Loucy (cell line): ENCODE measurements at regions not wholly inside any gene's neighbourhood (a gene's known extent, or its start where the extent isn't known, plus 50 kb on each side); places are given as distances from the start of the nearest gene placed in this dataset.

Experiments used
- H2AFZ ChIP-seq: fragments of 200-600 bp; sonication (generic); 2 replicates; pipeline ENCODE4 v1.6.0; 2016; ENCODE audit warnings: antibody characterized with exemption, mild to moderate bottlenecking, low read length, moderate library complexity
- H3F3A ChIP-seq: fragments of 200-600 bp; 2 replicates; pipeline ENCODE4 v1.6.0; 2016; ENCODE audit warnings: antibody characterized with exemption, low read depth, mild to moderate bottlenecking
- H3K27me3 ChIP-seq: fragments of 200-600 bp; sonication (generic); 2 replicates; pipeline ENCODE4 v1.6.1; 2014; ENCODE audit warnings: low read length, mild to moderate bottlenecking; ENCODE audit not compliant: insufficient read depth, poor library complexity, severe bottlenecking
- H3K36me3 ChIP-seq: fragments of 200-600 bp; sonication (generic); 2 replicates; pipeline ENCODE4 v1.6.1; 2016; ENCODE audit warnings: low read length; ENCODE audit not compliant: insufficient read depth
- H3K4me1 ChIP-seq: fragments of 200-600 bp; sonication (generic); 2 replicates; pipeline ENCODE4 v1.5.1; 2014; ENCODE audit warnings: low read length, mild to moderate bottlenecking; ENCODE audit not compliant: insufficient read depth, poor library complexity, severe bottlenecking
- H3K4me2 ChIP-seq: fragments of 200-600 bp; sonication (generic); 2 replicates; pipeline ENCODE4 v1.6.0; 2014; ENCODE audit warnings: antibody characterized with exemption, low read length, low read depth, mild to moderate bottlenecking; ENCODE audit not compliant: poor library complexity, severe bottlenecking
- H3K4me3 ChIP-seq: fragments of 200-600 bp; sonication (generic); 2 replicates; pipeline ENCODE4 v1.5.1; 2014; ENCODE audit warnings: low read length, mild to moderate bottlenecking, mixed read lengths; ENCODE audit not compliant: poor library complexity, severe bottlenecking
- H3K79me2 ChIP-seq: fragments of 200-600 bp; sonication (generic); 2 replicates; pipeline ENCODE4 v1.6.1; 2014; ENCODE audit warnings: low read length; ENCODE audit not compliant: insufficient read depth
- H3K9ac ChIP-seq: fragments of 200-600 bp; sonication (generic); 2 replicates; pipeline ENCODE4 v1.6.0; 2014; ENCODE audit warnings: mild to moderate bottlenecking, low read depth, low read length, moderate library complexity; ENCODE audit not compliant: poor library complexity, severe bottlenecking
- H3K9me2 ChIP-seq: fragments of 200-600 bp; sonication (generic); replicated peaks from 2 replicates; pipeline ENCODE4 v1.6.1; 2016; ENCODE audit warnings: low read depth, low read length, mixed read lengths
- H3K9me3 ChIP-seq: fragments of 200-600 bp; sonication (generic); 2 replicates; pipeline ENCODE4 v1.6.1; 2014; ENCODE audit warnings: mild to moderate bottlenecking, antibody characterized with exemption, low read length, low read depth; ENCODE audit not compliant: insufficient read depth
- H4K20me1 ChIP-seq: fragments of 200-600 bp; sonication (generic); 2 replicates; pipeline ENCODE4 v1.6.0; 2014; ENCODE audit warnings: antibody characterized with exemption, low read length, mild to moderate bottlenecking; ENCODE audit not compliant: insufficient read depth, poor library complexity, severe bottlenecking
- EZH2phosphoT487 ChIP-seq: fragments of 200-600 bp; IDR thresholded peaks from 2 replicates; pipeline ENCODE4 v1.6.1; 2018; ENCODE audit warnings: antibody characterized with exemption, mild to moderate bottlenecking, moderate library complexity, borderline replicate concordance
- TF ChIP-seq, protein P1 (sequence below): fragments of 200-600 bp; sonication (generic); conservative IDR thresholded peaks from 2 replicates; pipeline ENCODE4 v1.5.1; 2014; ENCODE audit warnings: mild to moderate bottlenecking, antibody characterized with exemption, low read length

DNA sequence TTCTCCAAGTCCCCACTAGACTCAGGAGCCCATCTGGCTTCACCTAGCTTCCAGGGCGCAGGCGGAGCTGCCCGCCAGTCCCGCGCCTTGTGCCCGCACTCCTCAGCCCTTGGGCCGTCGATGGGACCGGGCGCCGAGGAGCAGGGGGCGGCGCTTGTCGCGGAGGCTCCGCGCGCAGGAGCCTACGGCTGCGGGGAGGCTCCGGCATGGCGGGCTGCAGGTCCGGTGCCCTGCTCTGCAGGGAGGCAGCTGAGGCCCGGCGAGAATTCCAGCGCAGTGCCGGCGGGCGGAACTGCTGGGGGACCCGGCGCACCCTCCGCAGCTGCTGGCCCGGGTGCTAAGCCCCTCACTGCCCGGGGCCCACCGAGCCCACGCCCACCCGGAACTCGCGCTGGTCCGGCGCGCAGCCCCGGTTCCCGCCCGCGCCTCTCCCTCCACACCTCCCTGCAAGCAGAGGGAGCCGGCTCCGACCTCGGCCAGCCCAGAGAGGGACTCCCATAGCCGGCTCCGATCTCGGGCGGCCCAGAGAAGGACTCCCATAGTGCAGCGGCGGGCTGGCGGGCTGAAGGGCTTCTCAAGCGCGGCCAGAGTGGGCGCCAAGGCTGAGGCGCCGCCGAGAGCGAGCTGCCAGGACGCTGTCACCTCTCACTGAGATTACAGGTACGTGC is 78.1 kb upstream of the PJA2 start:
- no peaks in the 10 kb centered on the region for H3K9me2 ChIP-seq
- no peaks in the 10 kb centered on the region for H3K27me3 ChIP-seq
- no peaks in the 10 kb centered on the region for H3K4me1 ChIP-seq
- no peaks in the 10 kb centered on the region for H3F3A ChIP-seq
- H2AFZ ChIP-seq = no peak overlapping the region
- no peaks in the 10 kb centered on the region for H3K9me3 ChIP-seq
- no peak overlapping the region for H3K4me2 ChIP-seq
- H3K4me3 ChIP-seq = no peak overlapping the region
- no peaks in the 10 kb centered on the region for H4K20me1 ChIP-seq
- no peak overlapping the region for H3K9ac ChIP-seq
- H3K79me2 ChIP-seq = no peaks in the 10 kb centered on the region
- H3K36me3 ChIP-seq = no peaks in the 10 kb centered on the region
- TF ChIP-seq EZH2phosphoT487 = no peak
- TF ChIP-seq, protein P1, sequence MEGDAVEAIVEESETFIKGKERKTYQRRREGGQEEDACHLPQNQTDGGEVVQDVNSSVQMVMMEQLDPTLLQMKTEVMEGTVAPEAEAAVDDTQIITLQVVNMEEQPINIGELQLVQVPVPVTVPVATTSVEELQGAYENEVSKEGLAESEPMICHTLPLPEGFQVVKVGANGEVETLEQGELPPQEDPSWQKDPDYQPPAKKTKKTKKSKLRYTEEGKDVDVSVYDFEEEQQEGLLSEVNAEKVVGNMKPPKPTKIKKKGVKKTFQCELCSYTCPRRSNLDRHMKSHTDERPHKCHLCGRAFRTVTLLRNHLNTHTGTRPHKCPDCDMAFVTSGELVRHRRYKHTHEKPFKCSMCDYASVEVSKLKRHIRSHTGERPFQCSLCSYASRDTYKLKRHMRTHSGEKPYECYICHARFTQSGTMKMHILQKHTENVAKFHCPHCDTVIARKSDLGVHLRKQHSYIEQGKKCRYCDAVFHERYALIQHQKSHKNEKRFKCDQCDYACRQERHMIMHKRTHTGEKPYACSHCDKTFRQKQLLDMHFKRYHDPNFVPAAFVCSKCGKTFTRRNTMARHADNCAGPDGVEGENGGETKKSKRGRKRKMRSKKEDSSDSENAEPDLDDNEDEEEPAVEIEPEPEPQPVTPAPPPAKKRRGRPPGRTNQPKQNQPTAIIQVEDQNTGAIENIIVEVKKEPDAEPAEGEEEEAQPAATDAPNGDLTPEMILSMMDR = no peak

DNA sequence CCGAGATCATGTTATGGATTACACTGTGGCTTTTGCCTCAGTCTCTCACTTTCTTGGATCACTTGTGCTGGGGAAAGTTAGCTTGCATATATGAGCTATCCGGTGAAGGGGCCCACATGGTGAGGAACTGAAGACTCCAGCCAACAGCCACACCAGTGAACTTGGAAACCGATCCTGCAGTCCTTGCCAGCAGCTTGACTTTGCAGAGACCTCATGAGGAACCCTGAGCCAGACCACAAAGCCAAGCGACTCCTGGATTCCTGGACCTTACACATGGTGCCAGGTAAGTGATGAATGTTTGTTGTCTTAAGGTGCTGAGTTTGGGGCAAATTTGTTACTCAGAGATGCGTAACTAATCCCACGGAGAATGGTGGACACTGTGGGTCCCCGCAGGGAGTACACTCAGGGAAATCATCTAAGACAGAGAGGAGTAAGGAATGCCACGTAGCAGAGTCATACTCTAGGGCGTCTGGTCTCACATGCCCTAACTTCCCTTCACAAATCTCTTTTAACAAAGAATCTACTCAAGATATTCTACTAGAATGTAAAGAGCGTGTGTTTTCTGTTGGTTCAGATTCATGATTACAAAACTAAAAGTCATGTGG is 76.5 kb upstream of the PJA2 start:
- H3K9me2 ChIP-seq = no peaks in the 10 kb centered on the region
- no peaks in the 10 kb centered on the region for H3F3A ChIP-seq
- H2AFZ ChIP-seq = no peak overlapping the region
- H3K4me1 ChIP-seq = no peaks in the 10 kb centered on the region
- no peaks in the 10 kb centered on the region for H3K36me3 ChIP-seq
- TF ChIP-seq EZH2phosphoT487 = no peak
- TF ChIP-seq, protein P1 = no peak
- no peaks in the 10 kb centered on the region for H4K20me1 ChIP-seq
- no peak overlapping the region for H3K4me3 ChIP-seq
- H3K9ac ChIP-seq = no peak overlapping the region
- H3K9me3 ChIP-seq = no peaks in the 10 kb centered on the region
- no peaks in the 10 kb centered on the region for H3K27me3 ChIP-seq
- H3K79me2 ChIP-seq = no peaks in the 10 kb centered on the region
- no peak overlapping the region for H3K4me2 ChIP-seq

GRCh38 chr5:109485030-109485429 is 75.3 kb upstream of the PJA2 start:
- Histone ChIP-seq H3K79me2 (no peaks in the 10 kb centered on the region), H3K9me3 (no peaks in the 10 kb centered on the region), H3K9me2 (no peaks in the 10 kb centered on the region), H3K4me1 (no peaks in the 10 kb centered on the region), H3K27me3 (no peaks in the 10 kb centered on the region), H2AFZ (no peak overlapping the region), H3F3A (no peaks in the 10 kb centered on the region), H3K4me2 (no peak overlapping the region), H3K4me3 (no peak overlapping the region), H3K36me3 (no peaks in the 10 kb centered on the region), H3K9ac (no peak overlapping the region), H4K20me1 (no peaks in the 10 kb centered on the region)
- no peak for TF ChIP-seq EZH2phosphoT487
- TF ChIP-seq, protein P1 = no peak
